ENCODE measurements at regions not wholly inside any gene's neighbourhood (a gene's known extent, or its start where the extent isn't known, plus 50 kb on each side); places are given as distances from the start of the nearest gene placed in this dataset.

GRCh38 chr22:22151308-22151707 is 93.3 kb upstream of the VPREB1 start:
- DNase-seq (ENCODE audit: extremely low read depth in 1 of 2, low read depth in 1 of 2): no peak

GRCh38 chr22:22150457-22150856 is 94.1 kb upstream of the VPREB1 start:
- no peak for DNase-seq (ENCODE audit: extremely low read depth in 1 of 2, low read depth in 1 of 2)

DNA sequence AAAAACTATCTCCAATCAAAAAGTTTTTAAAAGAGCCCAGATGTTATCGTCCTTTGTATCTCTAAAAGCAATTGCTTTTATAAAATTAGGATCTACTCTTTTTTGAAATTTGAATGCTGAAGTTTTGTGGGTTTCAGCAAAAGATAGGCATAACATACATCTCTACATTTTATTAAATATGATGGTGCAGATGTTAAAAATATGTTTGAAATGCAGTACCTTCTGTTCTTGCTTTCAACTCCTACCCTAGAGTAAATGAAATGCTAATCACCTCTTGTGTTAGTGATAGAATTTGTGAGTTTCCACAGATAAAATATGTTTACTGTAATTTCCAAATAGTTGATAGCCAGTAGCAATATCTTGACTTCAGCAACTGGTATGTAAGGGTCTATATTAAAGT is 95.7 kb upstream of the VPREB1 start:
- no peak for DNase-seq (ENCODE audit: extremely low read depth in 1 of 2, low read depth in 1 of 2)

- DNase-seq (ENCODE audit: extremely low read depth in 1 of 2, low read depth in 1 of 2): no peak
These were observed 99.7 kb upstream of the VPREB1 start for GRCh38 chr22:22144858-22145257.

DNA sequence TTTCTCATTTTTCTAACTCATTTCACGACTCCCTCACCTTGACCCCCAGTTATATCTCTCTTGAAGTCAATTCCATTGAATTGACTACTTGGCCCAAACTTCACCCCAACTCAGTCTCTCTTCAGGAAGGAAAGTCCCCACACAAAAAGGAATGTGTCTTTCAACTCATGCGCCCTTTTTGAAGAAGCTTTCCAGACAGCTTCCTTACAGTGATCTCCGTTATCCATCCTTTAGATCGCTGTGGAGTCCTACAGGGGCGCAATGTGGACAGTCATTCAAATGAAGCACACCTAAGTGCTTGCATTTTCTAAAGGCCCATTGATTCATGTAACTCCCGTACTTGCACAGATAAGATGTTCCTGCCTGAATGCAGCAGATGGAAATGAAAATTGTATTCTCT is 101.1 kb upstream of the VPREB1 start:
- DNase-seq (ENCODE audit: extremely low read depth in 1 of 2, low read depth in 1 of 2): no peak

GRCh38 chr22:22142661-22143060 is 101.9 kb upstream of the VPREB1 start:
- DNase-seq (ENCODE audit: extremely low read depth in 1 of 2, low read depth in 1 of 2): no peak

GRCh38 chr22:22141771-22142591 is 102.6 kb upstream of the VPREB1 start:
- DNase-seq (ENCODE audit: extremely low read depth in 1 of 2, low read depth in 1 of 2): no peak

GRCh38 chr22:22141031-22141430 is 103.6 kb upstream of the VPREB1 start:
- no peak for DNase-seq (ENCODE audit: extremely low read depth in 1 of 2, low read depth in 1 of 2)

DNA sequence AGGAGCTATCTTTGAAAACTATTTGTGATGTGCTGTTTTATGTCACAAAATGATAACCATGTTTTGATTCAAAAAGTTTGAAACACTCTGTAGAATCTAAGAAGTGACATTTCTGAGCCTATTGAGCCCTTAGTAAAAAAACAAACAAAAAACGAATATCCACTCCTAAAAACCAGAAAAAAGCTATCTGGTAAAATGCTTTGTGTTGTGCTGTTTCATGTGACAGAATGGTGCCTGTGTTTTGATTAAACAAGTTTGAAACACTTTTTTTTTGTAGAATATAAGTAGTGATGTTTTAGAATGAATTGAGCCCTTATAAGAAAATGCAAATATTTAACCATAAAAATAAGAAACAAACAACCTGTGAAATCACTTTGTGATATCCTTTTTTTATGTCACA is 105.2 kb upstream of the VPREB1 start:
- no peak for DNase-seq (ENCODE audit: extremely low read depth in 1 of 2, low read depth in 1 of 2)

- no peak for DNase-seq (ENCODE audit: extremely low read depth in 1 of 2, low read depth in 1 of 2)
These were observed 105.7 kb upstream of the VPREB1 start for GRCh38 chr22:22138915-22139314.

DNA sequence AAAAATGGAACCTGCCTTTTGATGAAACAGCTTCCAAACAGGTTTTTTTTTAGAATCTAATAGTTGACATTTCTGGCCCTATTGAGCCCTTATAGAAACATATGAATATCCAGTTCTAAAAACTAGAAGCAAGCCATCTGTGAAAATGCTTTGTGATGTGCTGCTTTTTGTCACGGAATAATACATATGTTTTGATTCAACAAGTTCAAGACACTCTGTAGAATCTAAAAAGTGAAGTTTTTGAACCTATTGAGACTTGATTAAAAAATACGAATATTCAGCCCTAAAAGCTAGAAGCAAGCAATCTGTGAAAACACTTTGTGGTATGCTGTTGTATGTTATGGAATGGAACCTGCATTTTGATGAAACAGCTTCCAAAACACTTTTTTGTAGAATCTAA is 106.7 kb upstream of the VPREB1 start:
- DNase-seq (ENCODE audit: extremely low read depth in 1 of 2, low read depth in 1 of 2): no peak

- DNase-seq (ENCODE audit: extremely low read depth in 1 of 2, low read depth in 1 of 2): no peak
These were observed 110.7 kb upstream of the VPREB1 start for GRCh38 chr22:22133910-22134309.

DNA sequence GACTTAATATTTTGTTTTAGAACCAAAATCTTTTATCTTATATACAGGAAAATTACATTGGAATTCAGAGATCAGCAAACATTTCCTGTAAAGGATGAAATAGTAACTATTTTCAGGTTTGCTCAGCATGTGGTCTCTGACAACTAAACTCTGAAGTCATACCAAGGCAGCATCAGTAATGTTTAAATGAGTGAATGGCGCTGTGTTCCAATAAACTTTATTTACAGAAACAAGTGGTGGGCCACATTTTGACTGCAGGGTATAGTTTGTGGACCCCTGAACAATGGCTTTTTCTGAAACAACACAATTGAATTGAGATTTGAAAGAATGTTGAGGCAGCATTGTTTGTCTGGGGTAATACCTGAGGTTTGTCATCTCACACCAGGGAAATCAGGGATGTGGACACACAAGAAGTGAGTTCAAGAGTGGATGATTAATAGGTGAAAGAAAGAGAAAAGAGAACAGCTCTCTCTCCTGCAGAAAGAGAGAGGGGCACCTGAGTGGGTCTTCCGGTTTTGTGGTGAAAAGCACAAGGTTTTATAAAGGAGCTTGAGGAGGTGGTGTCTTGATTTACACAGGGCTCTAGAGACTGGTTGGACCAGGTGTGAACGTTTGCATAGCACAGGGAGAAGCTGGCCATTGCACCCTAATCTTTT is 113.5 kb upstream of the VPREB1 start:
- DNase-seq (ENCODE audit: extremely low read depth in 1 of 2, low read depth in 1 of 2): no peak

GRCh38 chr22:22129387-22129786 is 115.2 kb upstream of the VPREB1 start:
- no peak for DNase-seq (ENCODE audit: extremely low read depth in 1 of 2, low read depth in 1 of 2)

GRCh38 chr22:22128440-22128839 is 116.1 kb upstream of the VPREB1 start:
- no peak for DNase-seq (ENCODE audit: extremely low read depth in 1 of 2, low read depth in 1 of 2)

DNA sequence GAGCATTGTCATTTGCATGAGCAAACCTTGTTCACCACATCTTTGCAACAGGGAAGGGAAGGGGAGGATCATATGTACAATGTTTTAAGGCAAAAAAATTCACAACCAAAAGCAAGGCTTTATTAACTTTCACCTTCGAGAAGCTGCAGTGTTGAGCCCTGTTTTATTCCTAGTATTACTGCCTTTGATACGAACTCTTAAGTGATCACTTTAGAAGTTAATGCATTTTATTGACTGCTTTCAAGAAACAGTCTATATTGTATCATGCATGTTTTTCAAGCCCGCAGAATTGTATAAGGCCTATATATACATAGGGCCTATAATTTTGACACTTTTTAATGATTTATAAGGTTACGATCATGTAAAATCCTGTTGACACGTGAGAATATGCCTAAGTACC is 117.5 kb upstream of the VPREB1 start:
- no peak for DNase-seq (ENCODE audit: extremely low read depth in 1 of 2, low read depth in 1 of 2)

GRCh38 chr22:22125579-22126468 is 118.8 kb upstream of the VPREB1 start:
- DNase-seq (ENCODE audit: extremely low read depth in 1 of 2, low read depth in 1 of 2): no peak

DNA sequence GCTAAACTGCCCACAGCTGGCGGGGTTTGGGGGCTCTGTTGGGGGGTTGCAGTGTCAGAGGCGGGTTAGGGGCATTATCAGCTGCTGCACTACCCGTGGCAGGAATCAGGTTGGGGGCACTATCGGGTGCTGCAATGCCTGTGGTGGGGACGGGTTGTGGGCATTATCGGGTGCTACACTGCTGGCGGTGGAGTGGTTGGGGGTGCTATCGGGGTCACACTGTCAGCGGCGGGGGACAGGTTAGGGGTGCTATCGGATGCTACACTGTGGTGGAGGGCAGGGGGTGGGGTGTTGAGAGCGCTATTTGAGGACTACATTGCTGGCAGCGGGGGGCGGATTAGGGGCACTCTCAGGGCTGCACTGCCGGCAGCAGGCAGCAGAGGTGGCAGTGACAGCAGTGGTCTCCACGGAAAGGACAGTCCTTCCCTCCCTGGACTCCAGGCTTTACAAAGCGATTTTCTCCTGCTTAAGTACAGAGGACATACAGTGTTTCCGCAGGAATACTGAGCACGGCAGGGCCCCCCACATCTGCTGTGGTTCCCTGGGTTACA is 119.5 kb upstream of the VPREB1 start:
- no peak for DNase-seq (ENCODE audit: extremely low read depth in 1 of 2, low read depth in 1 of 2)

DNA sequence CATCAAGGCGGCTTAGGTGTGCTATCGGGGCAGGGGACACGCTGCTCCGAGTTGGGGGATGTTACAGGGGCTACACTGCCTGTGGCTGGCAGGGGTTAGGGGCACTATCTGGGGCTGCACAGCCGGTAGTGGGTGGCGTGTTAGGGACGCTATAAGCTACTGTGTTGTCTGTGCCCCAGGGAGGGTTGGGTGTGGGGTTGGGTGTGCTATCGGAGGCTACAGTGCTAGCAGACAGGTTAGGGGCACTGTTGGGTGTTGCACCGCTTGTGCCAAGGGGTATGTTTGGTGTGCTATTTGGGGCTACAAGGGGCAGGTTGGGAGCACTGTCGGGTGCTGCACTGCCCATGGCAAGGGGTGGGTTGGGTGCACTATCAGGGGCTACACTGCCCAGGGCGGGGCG is 120.2 kb upstream of the VPREB1 start:
- no peak for DNase-seq (ENCODE audit: extremely low read depth in 1 of 2, low read depth in 1 of 2)

DNA sequence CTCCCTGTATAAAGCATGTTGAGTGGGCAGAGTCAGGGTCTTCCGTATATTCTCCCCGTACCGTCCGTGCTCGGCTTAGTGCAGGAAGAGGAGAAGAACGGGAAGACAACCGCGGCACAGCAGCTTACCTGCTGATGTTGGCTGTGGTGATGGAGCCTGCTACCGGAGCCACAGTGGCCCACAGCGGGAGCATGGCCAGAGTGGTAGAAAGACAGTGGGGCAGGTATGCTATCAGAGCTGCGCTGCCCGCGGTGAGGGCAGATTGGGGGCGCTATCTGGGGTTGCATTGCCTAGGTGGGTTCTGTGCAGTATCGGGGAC is 120.7 kb upstream of the VPREB1 start:
- DNase-seq (ENCODE audit: extremely low read depth in 1 of 2, low read depth in 1 of 2): no peak
